ENCODE measurements at regions not wholly inside any gene's neighbourhood (a gene's known extent, or its start where the extent isn't known, plus 50 kb on each side); places are given as distances from the start of the nearest gene placed in this dataset.

DNA sequence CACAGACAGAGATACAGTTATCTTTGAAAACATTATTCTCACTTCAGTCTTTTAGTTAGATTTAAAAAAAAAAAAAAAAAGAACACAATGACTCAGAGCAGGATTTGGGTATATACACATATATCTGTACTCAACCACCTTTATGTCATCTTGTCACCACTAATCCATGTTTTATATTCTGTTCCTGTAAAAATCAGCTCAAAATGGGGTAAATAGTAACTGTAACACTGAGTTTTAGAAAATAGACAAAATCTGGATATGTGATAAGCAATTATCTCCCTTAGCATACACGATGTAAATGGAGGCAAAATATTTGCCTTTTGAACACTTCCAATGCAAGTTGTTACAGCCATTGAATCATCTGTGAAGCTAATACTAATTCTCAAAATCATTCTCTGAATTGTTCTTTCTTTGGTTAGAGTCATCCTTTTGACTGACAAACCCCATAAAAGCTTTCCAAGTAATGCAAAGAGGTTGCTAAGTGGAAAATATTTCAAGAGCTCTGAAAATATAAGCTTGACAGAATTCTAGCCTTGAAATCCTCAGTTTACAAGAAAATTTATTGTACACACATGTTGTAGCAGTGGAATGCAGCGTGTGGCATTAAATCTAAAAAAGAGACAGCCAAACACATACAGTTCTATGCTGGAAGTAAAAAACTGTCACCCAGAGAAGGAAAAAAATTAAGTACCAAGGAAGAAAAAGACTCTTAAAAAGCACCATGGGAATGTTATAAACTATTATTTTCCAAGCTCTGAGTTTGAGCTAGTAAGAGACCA lies 502.2 kb upstream of the PHF14 start:
- no peak overlapping the region for H2BK20ac ChIP-seq (ENCODE audit: low read depth, low read length, poor library complexity, severe bottlenecking)
- no peaks in the 10 kb centered on the region for H4K20me1 ChIP-seq (ENCODE audit: control insufficient read depth, insufficient read depth, insufficient read length)
- H3K56ac ChIP-seq (ENCODE audit: insufficient read length, low read depth, low read length): no peak overlapping the region
- no peak overlapping the region for H4K91ac ChIP-seq (ENCODE audit: insufficient read length, low read depth, low read length)
- no peaks in the 10 kb centered on the region for H3K27me3 Mint-ChIP-seq (ENCODE audit: low read depth)
- H3K4me3 Mint-ChIP-seq: no peak overlapping the region
- H3K27me3 ChIP-seq (ENCODE audit: insufficient read depth, low read length): no peaks in the 10 kb centered on the region
- WGBS (ENCODE audit: extremely low coverage, insufficient read length, low lambda C conversion rate): no CpG with 5 or more reads among the region's 2 CpGs
- no peak overlapping the region for H3K14ac ChIP-seq (ENCODE audit: insufficient read depth, low read length)
- no peak overlapping the region for H2BK12ac ChIP-seq (ENCODE audit: insufficient read length, low read depth, low read length)
- TF ChIP-seq, protein P1, sequence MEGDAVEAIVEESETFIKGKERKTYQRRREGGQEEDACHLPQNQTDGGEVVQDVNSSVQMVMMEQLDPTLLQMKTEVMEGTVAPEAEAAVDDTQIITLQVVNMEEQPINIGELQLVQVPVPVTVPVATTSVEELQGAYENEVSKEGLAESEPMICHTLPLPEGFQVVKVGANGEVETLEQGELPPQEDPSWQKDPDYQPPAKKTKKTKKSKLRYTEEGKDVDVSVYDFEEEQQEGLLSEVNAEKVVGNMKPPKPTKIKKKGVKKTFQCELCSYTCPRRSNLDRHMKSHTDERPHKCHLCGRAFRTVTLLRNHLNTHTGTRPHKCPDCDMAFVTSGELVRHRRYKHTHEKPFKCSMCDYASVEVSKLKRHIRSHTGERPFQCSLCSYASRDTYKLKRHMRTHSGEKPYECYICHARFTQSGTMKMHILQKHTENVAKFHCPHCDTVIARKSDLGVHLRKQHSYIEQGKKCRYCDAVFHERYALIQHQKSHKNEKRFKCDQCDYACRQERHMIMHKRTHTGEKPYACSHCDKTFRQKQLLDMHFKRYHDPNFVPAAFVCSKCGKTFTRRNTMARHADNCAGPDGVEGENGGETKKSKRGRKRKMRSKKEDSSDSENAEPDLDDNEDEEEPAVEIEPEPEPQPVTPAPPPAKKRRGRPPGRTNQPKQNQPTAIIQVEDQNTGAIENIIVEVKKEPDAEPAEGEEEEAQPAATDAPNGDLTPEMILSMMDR (conservative IDR thresholded peaks at IDR 0.05): no peak
- H4K5ac ChIP-seq (ENCODE audit: insufficient read length, low read depth, low read length): no peak overlapping the region
- H2AFZ ChIP-seq (ENCODE audit: low read length): no peak overlapping the region
- H3K4ac ChIP-seq (ENCODE audit: low read depth, low read length): no peak overlapping the region
- no peak for DNase-seq
- no peaks in the 10 kb centered on the region for H3K79me1 ChIP-seq (ENCODE audit: insufficient read depth, low read depth, low read length, poor library complexity, severe bottlenecking)
- no peak overlapping the region for H2BK5ac ChIP-seq (ENCODE audit: insufficient read length, low read length)
- no peak overlapping the region for H3K23ac ChIP-seq (ENCODE audit: insufficient read length, low read depth, low read length)
- H3T11ph ChIP-seq (ENCODE audit: low read length): no peak overlapping the region
- H4K8ac ChIP-seq (replicated peaks; ENCODE audit: insufficient read length, low read depth, low read length): no peak overlapping the region
- peaks cover 1 to 2% of the 10 kb centered on the region in 2 experiments; a peak in 4 of 5 replicates for H3K9me3 Mint-ChIP-seq
- H3K9me3 ChIP-seq (ENCODE audit: control insufficient read depth, low read depth, low read length): no peaks in the 10 kb centered on the region
- H3K4me1 ChIP-seq (ENCODE audit: insufficient read depth, low read length): no peaks in the 10 kb centered on the region
- no peak overlapping the region for H3K4me2 ChIP-seq (ENCODE audit: insufficient read depth, insufficient read length, low read length)
- H3K27ac ChIP-seq (ENCODE audit: insufficient read length, low read depth, low read length): no peak overlapping the region
- H2BK15ac ChIP-seq (ENCODE audit: low read depth, low read length): no peak overlapping the region
- H2AK5ac ChIP-seq (ENCODE audit: insufficient read length, low read length): no peak overlapping the region
- no peak overlapping the region for H2BK120ac ChIP-seq (ENCODE audit: low read depth, low read length, poor library complexity, severe bottlenecking)
- H3K27ac Mint-ChIP-seq: no peak overlapping the region
- no peaks in the 10 kb centered on the region for H3K4me1 Mint-ChIP-seq
- H3K9ac ChIP-seq (ENCODE audit: extremely low read depth, insufficient read length, low read length): no peak overlapping the region
- H3K18ac ChIP-seq (ENCODE audit: insufficient read length, low read depth, low read length): no peak overlapping the region
- no peaks in the 10 kb centered on the region for H3K23me2 ChIP-seq (ENCODE audit: insufficient read length, low read depth, low read length, poor library complexity, severe bottlenecking)
- peaks cover 0 to 1% (median 0%) of the 10 kb centered on the region in 3 experiments; a peak in 2 of 7 replicates for H3K36me3 Mint-ChIP-seq (ENCODE audit: insufficient read depth in 1 of 3, low read depth in 3 of 3)
- no peaks in the 10 kb centered on the region for H3K79me2 ChIP-seq (ENCODE audit: insufficient read depth, low read length)

Measured in H9 (cell line).